Fibroblast of lung (primary cell): ENCODE measurements at regions not wholly inside any gene's neighbourhood (a gene's known extent, or its start where the extent isn't known, plus 50 kb on each side); places are given as distances from the start of the nearest gene placed in this dataset.

Source experiments
- DNase-seq, 2 donors: peaks; one replicate each; pipeline versions ENCODE4 v3.0.0 to v3.0.0-alpha.2; 2010; ENCODE audit warnings: low read depth in 2 of 2
- H2AFZ ChIP-seq: 2 replicates; pipeline ENCODE4 v1.5.1; 2012; ENCODE audit warnings: low read length, control low read depth, inconsistent platforms
- H3K27ac ChIP-seq: 2 replicates; pipeline ENCODE4 v1.5.1; 2011; ENCODE audit warnings: low read length, control low read depth; ENCODE audit not compliant: insufficient read depth
- H3K27me3 ChIP-seq: 2 replicates; pipeline ENCODE4 v1.5.1; 2011; ENCODE audit warnings: mild to moderate bottlenecking, low read length; ENCODE audit not compliant: control insufficient read depth, insufficient read depth
- H3K36me3 ChIP-seq: 2 replicates; pipeline ENCODE4 v1.5.1; 2011; ENCODE audit warnings: low read length; ENCODE audit not compliant: control insufficient read depth, insufficient read depth
- H3K4me1 ChIP-seq: 2 replicates; pipeline ENCODE4 v1.5.1; 2011; ENCODE audit warnings: low read length; ENCODE audit not compliant: control insufficient read depth, insufficient read depth; ENCODE audit errors: extremely low read depth
- H3K4me2 ChIP-seq: 2 replicates; pipeline ENCODE4 v1.5.1; 2011; ENCODE audit warnings: low read length, control low read depth; ENCODE audit not compliant: insufficient read depth; ENCODE audit errors: extremely low read depth
- H3K4me3 ChIP-seq, 4 experiments: fragments of 200-600 bp in 1 of 4; sonication (generic) in 1 of 4; replicated peaks in 1 of 4; 2 replicates each; pipeline ENCODE4 v1.5.1; 2011 to 2016; ENCODE audit warnings: low read length in 4 of 4, low read depth in 3 of 4, mild to moderate bottlenecking in 3 of 4, control low read depth in 2 of 4, inconsistent platforms in 1 of 4, mixed read lengths in 1 of 4; ENCODE audit not compliant: insufficient read depth in 1 of 4; ENCODE audit errors: control extremely low read depth in 1 of 4
- H3K79me2 ChIP-seq: 2 replicates; pipeline ENCODE4 v1.5.1; 2012; ENCODE audit warnings: mild to moderate bottlenecking, low read length, inconsistent platforms; ENCODE audit not compliant: control insufficient read depth, insufficient read depth
- H3K9ac ChIP-seq: 2 replicates; pipeline ENCODE4 v1.5.1; 2011; ENCODE audit warnings: mild to moderate bottlenecking, low read length, control low read depth; ENCODE audit not compliant: insufficient read depth
- H3K9me3 ChIP-seq: 2 replicates; pipeline ENCODE4 v1.5.1; 2012; ENCODE audit warnings: low read depth, low read length; ENCODE audit not compliant: control insufficient read depth, insufficient read depth
- H4K20me1 ChIP-seq: 2 replicates; pipeline ENCODE4 v1.5.1; 2011; ENCODE audit warnings: low read length; ENCODE audit not compliant: control insufficient read depth, insufficient read depth; ENCODE audit errors: extremely low read depth
- CTCF ChIP-seq, 2 donors: IDR thresholded peaks in 1 of 2; conservative IDR thresholded peaks in 1 of 2; 1 replicate in 1 of 2; 2 replicates in 1 of 2; pipeline ENCODE4 v1.5.1; 2011 to 2012; ENCODE audit warnings: low read length in 2 of 2, control low read depth in 1 of 2, inconsistent platforms in 1 of 2, low read depth in 1 of 2, mild to moderate bottlenecking in 1 of 2
- EZH2 ChIP-seq: IDR thresholded peaks from 2 replicates; pipeline ENCODE4 v1.5.1; 2012; ENCODE audit warnings: low read length, control low read depth, mild to moderate bottlenecking; ENCODE audit errors: missing control alignments

GRCh38 chr7:9625953-9626352 lies 1192.5 kb downstream of the NXPH1 start:
- H2AFZ ChIP-seq, result no peak overlapping the region
- no peak for DNase-seq
- H3K79me2 ChIP-seq, result no peaks in the 10 kb centered on the region
- H3K27me3 ChIP-seq, result no peaks in the 10 kb centered on the region
- no peak overlapping the region for H3K9ac ChIP-seq
- no peak overlapping the region for H3K27ac ChIP-seq
- H3K9me3 ChIP-seq, result no peaks in the 10 kb centered on the region
- H3K36me3 ChIP-seq, result no peaks in the 10 kb centered on the region
- TF ChIP-seq CTCF (conservative IDR thresholded peaks at IDR 0.05 in 1 of 2, IDR thresholded peaks at IDR 0.05 in 1 of 2; ENCODE audit: low read depth in 1 of 2, low read length in 2 of 2) (no peak), EZH2 (no peak)
- H3K4me2 ChIP-seq, result no peak overlapping the region
- H3K4me3 ChIP-seq, result no peak overlapping the region
- no peaks in the 10 kb centered on the region for H3K4me1 ChIP-seq
- H4K20me1 ChIP-seq, result no peaks in the 10 kb centered on the region

GRCh38 chr7:9645756-9646155 lies 1212.3 kb downstream of the NXPH1 start:
- peak in 1 of 2 donors; percentile 72 for DNase-seq
- no peaks in the 10 kb centered on the region for H3K27me3 ChIP-seq
- no peak overlapping the region for H3K4me3 ChIP-seq
- H3K4me2 ChIP-seq, result no peak overlapping the region
- H3K36me3 ChIP-seq, result no peaks in the 10 kb centered on the region
- no peak overlapping the region for H3K9ac ChIP-seq
- H4K20me1 ChIP-seq, result no peaks in the 10 kb centered on the region
- no peaks in the 10 kb centered on the region for H3K9me3 ChIP-seq
- H3K27ac ChIP-seq, result no peak overlapping the region
- no peaks in the 10 kb centered on the region for H3K79me2 ChIP-seq
- TF ChIP-seq EZH2 (no peak), CTCF (conservative IDR thresholded peaks at IDR 0.05 in 1 of 2, IDR thresholded peaks at IDR 0.05 in 1 of 2; ENCODE audit: low read depth in 1 of 2, low read length in 2 of 2) (no peak)
- no peaks in the 10 kb centered on the region for H3K4me1 ChIP-seq
- no peak overlapping the region for H2AFZ ChIP-seq

- H4K20me1 ChIP-seq, result no peaks in the 10 kb centered on the region
- TF ChIP-seq EZH2 (no peak), CTCF (conservative IDR thresholded peaks at IDR 0.05 in 1 of 2, IDR thresholded peaks at IDR 0.05 in 1 of 2; ENCODE audit: low read depth in 1 of 2, low read length in 2 of 2) (no peak)
- H3K9me3 ChIP-seq, result no peaks in the 10 kb centered on the region
- no peak overlapping the region for H3K4me3 ChIP-seq
- no peak overlapping the region for H3K4me2 ChIP-seq
- no peaks in the 10 kb centered on the region for H3K36me3 ChIP-seq
- no peak overlapping the region for H2AFZ ChIP-seq
- H3K4me1 ChIP-seq, result no peaks in the 10 kb centered on the region
- no peaks in the 10 kb centered on the region for H3K27me3 ChIP-seq
- H3K27ac ChIP-seq, result no peak overlapping the region
- no peaks in the 10 kb centered on the region for H3K79me2 ChIP-seq
- no peak overlapping the region for H3K9ac ChIP-seq
- peak; percentile 6 to 13 for DNase-seq
These were observed 1223.8 kb downstream of the NXPH1 start for GRCh38 chr7:9657257-9657656.
